ENCODE measurements at regions not wholly inside any gene's neighbourhood (a gene's known extent, or its start where the extent isn't known, plus 50 kb on each side); places are given as distances from the start of the nearest gene placed in this dataset.

DNA sequence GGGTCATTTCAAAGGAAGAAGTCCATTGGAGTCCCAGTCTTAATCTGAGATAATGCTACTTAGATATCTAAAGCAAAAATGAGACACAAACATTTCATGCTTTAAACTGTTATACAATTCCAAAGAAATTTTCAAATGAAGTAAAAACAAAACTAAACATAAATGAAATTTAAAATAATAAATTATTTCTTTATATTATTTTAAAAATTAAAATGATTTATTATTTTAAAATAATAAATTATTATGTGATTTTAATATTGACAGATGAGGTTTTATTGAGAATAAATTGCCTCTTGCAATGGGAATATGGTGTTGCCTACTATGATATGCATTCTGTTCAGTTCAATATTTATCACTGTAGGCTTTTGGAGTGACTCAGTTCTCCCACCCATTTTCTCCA is 93.7 kb upstream of the BACH2 start:
- Histone ChIP-seq H3K4me3 (no peak overlapping the region), H3K27me3 (peaks cover 13% of the 10 kb centered on the region), H3K4me2 (no peak overlapping the region), H4K20me1 (ENCODE audit: insufficient read depth, poor library complexity, severe bottlenecking) (no peaks in the 10 kb centered on the region), H3K9me3 (ENCODE audit: low read depth) (no peaks in the 10 kb centered on the region), H3K36me3 (replicated peaks; ENCODE audit: insufficient read depth, low read depth) (no peaks in the 10 kb centered on the region), H3K79me2 (no peaks in the 10 kb centered on the region), H3K9me2 (replicated peaks; ENCODE audit: insufficient read depth) (no peaks in the 10 kb centered on the region), H3K4me1 (ENCODE audit: insufficient read depth) (peaks cover 3% of the 10 kb centered on the region), H3K27ac (no peak overlapping the region), H2AFZ (no peak overlapping the region)
- DNase-seq (ENCODE audit: low spot score), result no peak
- TF ChIP-seq EZH2 (IDR thresholded peaks at IDR 0.05; ENCODE audit: borderline replicate concordance) (no peak), EZH2phosphoT487 (IDR thresholded peaks at IDR 0.05; ENCODE audit: low read depth, severe bottlenecking, unreplicated experiment) (no peak), CTCF (IDR thresholded peaks at IDR 0.05; ENCODE audit: poor library complexity) (no peak)

GRCh38 chr6:90388395-90388794 is 91.8 kb upstream of the BACH2 start:
- TF ChIP-seq EZH2phosphoT487 (IDR thresholded peaks at IDR 0.05; ENCODE audit: low read depth, severe bottlenecking, unreplicated experiment) (no peak), EZH2 (IDR thresholded peaks at IDR 0.05; ENCODE audit: borderline replicate concordance) (no peak), CTCF (IDR thresholded peaks at IDR 0.05; ENCODE audit: poor library complexity) (no peak)
- no peaks in the 10 kb centered on the region for H4K20me1 ChIP-seq (ENCODE audit: insufficient read depth, poor library complexity, severe bottlenecking)
- H3K27me3 ChIP-seq, result peaks cover 20% of the 10 kb centered on the region
- no peaks in the 10 kb centered on the region for H3K79me2 ChIP-seq
- no peak overlapping the region for H2AFZ ChIP-seq
- no peak overlapping the region for H3K4me3 ChIP-seq
- 81% methylated on average over 5 of the region's 5 CpGs for WGBS (ENCODE audit: low lambda C conversion rate, missing lambda C conversion rate)
- no peaks in the 10 kb centered on the region for H3K36me3 ChIP-seq (replicated peaks; ENCODE audit: insufficient read depth, low read depth)
- no peaks in the 10 kb centered on the region for H3K9me2 ChIP-seq (replicated peaks; ENCODE audit: insufficient read depth)
- no peak overlapping the region for H3K27ac ChIP-seq
- H3K4me1 ChIP-seq (ENCODE audit: insufficient read depth), result peaks cover 3% of the 10 kb centered on the region
- H3K9me3 ChIP-seq (ENCODE audit: low read depth), result no peaks in the 10 kb centered on the region
- DNase-seq (ENCODE audit: low spot score), result no peak
- no peak overlapping the region for H3K4me2 ChIP-seq

GRCh38 chr6:90387826-90388225 is 91.2 kb upstream of the BACH2 start:
- no peak for DNase-seq (ENCODE audit: low spot score)
- no peak overlapping the region for H3K27ac ChIP-seq
- H4K20me1 ChIP-seq (ENCODE audit: insufficient read depth, poor library complexity, severe bottlenecking), result no peaks in the 10 kb centered on the region
- H3K9me2 ChIP-seq (replicated peaks; ENCODE audit: insufficient read depth), result no peaks in the 10 kb centered on the region
- WGBS (ENCODE audit: low lambda C conversion rate, missing lambda C conversion rate), result 67% methylated on average over 1 of the region's 1 CpG
- peaks cover 3% of the 10 kb centered on the region for H3K4me1 ChIP-seq (ENCODE audit: insufficient read depth)
- H3K4me3 ChIP-seq, result no peak overlapping the region
- H3K36me3 ChIP-seq (replicated peaks; ENCODE audit: insufficient read depth, low read depth), result no peaks in the 10 kb centered on the region
- no peak overlapping the region for H3K4me2 ChIP-seq
- no peaks in the 10 kb centered on the region for H3K9me3 ChIP-seq (ENCODE audit: low read depth)
- H2AFZ ChIP-seq, result no peak overlapping the region
- H3K79me2 ChIP-seq, result no peaks in the 10 kb centered on the region
- H3K27me3 ChIP-seq, result peaks cover 20% of the 10 kb centered on the region
- TF ChIP-seq EZH2phosphoT487 (IDR thresholded peaks at IDR 0.05; ENCODE audit: low read depth, severe bottlenecking, unreplicated experiment), result no peak
- TF ChIP-seq CTCF (IDR thresholded peaks at IDR 0.05; ENCODE audit: poor library complexity), result no peak
- TF ChIP-seq EZH2 (IDR thresholded peaks at IDR 0.05; ENCODE audit: borderline replicate concordance), result no peak

GRCh38 chr6:90387383-90387775 is 90.7 kb upstream of the BACH2 start:
- no peak overlapping the region for H3K4me3 ChIP-seq
- no peak overlapping the region for H2AFZ ChIP-seq
- DNase-seq (ENCODE audit: low spot score), result no peak
- H3K4me2 ChIP-seq, result no peak overlapping the region
- H3K79me2 ChIP-seq, result no peaks in the 10 kb centered on the region
- 85% methylated on average over 5 of the region's 5 CpGs for WGBS (ENCODE audit: low lambda C conversion rate, missing lambda C conversion rate)
- H3K4me1 ChIP-seq (ENCODE audit: insufficient read depth), result peaks cover 3% of the 10 kb centered on the region
- peaks cover 21% of the 10 kb centered on the region for H3K27me3 ChIP-seq
- H3K9me2 ChIP-seq (replicated peaks; ENCODE audit: insufficient read depth), result no peaks in the 10 kb centered on the region
- no peaks in the 10 kb centered on the region for H4K20me1 ChIP-seq (ENCODE audit: insufficient read depth, poor library complexity, severe bottlenecking)
- no peaks in the 10 kb centered on the region for H3K9me3 ChIP-seq (ENCODE audit: low read depth)
- no peak overlapping the region for H3K27ac ChIP-seq
- no peaks in the 10 kb centered on the region for H3K36me3 ChIP-seq (replicated peaks; ENCODE audit: insufficient read depth, low read depth)
- TF ChIP-seq EZH2phosphoT487 (IDR thresholded peaks at IDR 0.05; ENCODE audit: low read depth, severe bottlenecking, unreplicated experiment) (no peak), EZH2 (IDR thresholded peaks at IDR 0.05; ENCODE audit: borderline replicate concordance) (no peak), CTCF (IDR thresholded peaks at IDR 0.05; ENCODE audit: poor library complexity) (no peak)

Measured in hepatocyte (in vitro differentiated cells).